C4-2B (cell line): ENCODE measurements at regions not wholly inside any gene's neighbourhood (a gene's known extent, or its start where the extent isn't known, plus 50 kb on each side); places are given as distances from the start of the nearest gene placed in this dataset.

Experiments
- CTCF ChIP-seq: fragments of 450-650 bp; conservative IDR thresholded peaks from 2 replicates; pipeline ENCODE4 v1.5.1; 2017; ENCODE audit warnings: mild to moderate bottlenecking
- ZFX ChIP-seq: fragments of 450-650 bp; IDR thresholded peaks from 2 replicates; pipeline ENCODE4 v1.6.1; 2017

DNA sequence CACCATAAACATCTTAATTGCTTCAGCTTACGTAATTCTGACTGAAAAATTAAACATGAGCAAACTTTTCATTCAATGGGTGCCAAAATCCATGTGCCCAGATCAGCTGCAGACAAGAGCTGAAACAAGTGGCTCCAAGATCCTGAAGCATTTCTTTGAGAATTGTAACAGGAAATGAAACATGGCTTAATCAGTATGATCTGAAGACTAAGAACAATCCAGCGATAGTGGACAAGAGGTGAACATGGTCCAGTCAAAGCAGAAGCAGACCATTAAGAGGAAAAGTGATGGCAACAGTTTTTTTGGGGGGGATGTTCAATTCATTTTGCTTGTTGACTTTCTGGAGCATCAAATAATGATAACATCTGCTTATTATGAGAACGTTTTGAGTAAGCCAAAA, 1964.5 kb upstream of the RAG2 start:
- TF ChIP-seq CTCF (no peak), ZFX (no peak)
